Neural crest cell (in vitro differentiated cells): ENCODE measurements at regions not wholly inside any gene's neighbourhood (a gene's known extent, or its start where the extent isn't known, plus 50 kb on each side); places are given as distances from the start of the nearest gene placed in this dataset.

Experiments used
- DNase-seq: peaks from one replicate; pipeline ENCODE4 v3.0.0; 2021; ENCODE audit warnings: low read depth, mixed read lengths, low spot score
- H3K27ac Mint-ChIP-seq: one replicate; pipeline ENCODE4 v1.8.0; 2021; ENCODE audit warnings: mild to moderate bottlenecking, mixed read lengths; ENCODE audit not compliant: unreplicated experiment
- H3K27me3 Mint-ChIP-seq: 2 replicates; pipeline ENCODE4 v1.8.0; 2021; ENCODE audit warnings: low read depth, mild to moderate bottlenecking, mixed read lengths
- H3K36me3 Mint-ChIP-seq: 2 replicates; pipeline ENCODE4 v1.8.0; 2021; ENCODE audit warnings: low read depth, mild to moderate bottlenecking, mixed read lengths
- H3K4me1 Mint-ChIP-seq: 2 replicates; pipeline ENCODE4 v1.8.0; 2021; ENCODE audit warnings: mixed read lengths
- H3K4me3 Mint-ChIP-seq: one replicate; pipeline ENCODE4 v1.8.0; 2021; ENCODE audit warnings: mild to moderate bottlenecking, mixed read lengths
- H3K9me3 Mint-ChIP-seq: 2 replicates; pipeline ENCODE4 v1.8.0; 2021; ENCODE audit warnings: mixed read lengths
- TF ChIP-seq, protein P1 (sequence below): fragments of 200-600 bp; sonication (generic); conservative IDR thresholded peaks from 2 replicates; pipeline ENCODE4 v1.5.0; 2021; ENCODE audit warnings: antibody characterized with exemption, mild to moderate bottlenecking

- TF ChIP-seq, protein P1, sequence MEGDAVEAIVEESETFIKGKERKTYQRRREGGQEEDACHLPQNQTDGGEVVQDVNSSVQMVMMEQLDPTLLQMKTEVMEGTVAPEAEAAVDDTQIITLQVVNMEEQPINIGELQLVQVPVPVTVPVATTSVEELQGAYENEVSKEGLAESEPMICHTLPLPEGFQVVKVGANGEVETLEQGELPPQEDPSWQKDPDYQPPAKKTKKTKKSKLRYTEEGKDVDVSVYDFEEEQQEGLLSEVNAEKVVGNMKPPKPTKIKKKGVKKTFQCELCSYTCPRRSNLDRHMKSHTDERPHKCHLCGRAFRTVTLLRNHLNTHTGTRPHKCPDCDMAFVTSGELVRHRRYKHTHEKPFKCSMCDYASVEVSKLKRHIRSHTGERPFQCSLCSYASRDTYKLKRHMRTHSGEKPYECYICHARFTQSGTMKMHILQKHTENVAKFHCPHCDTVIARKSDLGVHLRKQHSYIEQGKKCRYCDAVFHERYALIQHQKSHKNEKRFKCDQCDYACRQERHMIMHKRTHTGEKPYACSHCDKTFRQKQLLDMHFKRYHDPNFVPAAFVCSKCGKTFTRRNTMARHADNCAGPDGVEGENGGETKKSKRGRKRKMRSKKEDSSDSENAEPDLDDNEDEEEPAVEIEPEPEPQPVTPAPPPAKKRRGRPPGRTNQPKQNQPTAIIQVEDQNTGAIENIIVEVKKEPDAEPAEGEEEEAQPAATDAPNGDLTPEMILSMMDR: no peak
- no peak overlapping the region for H3K4me3 Mint-ChIP-seq
Observed at GRCh38 chr5:164052536-164053093, 547.2 kb downstream of the MAT2B start.

GRCh38 chr5:164053123-164053522, 547.7 kb downstream of the MAT2B start:
- Mint-ChIP-seq H3K27me3 (no peaks in the 10 kb centered on the region), H3K4me1 (no peaks in the 10 kb centered on the region), H3K27ac (no peak overlapping the region), H3K9me3 (peaks cover 3% of the 10 kb centered on the region), H3K4me3 (no peak overlapping the region), H3K36me3 (no peaks in the 10 kb centered on the region)
- DNase-seq: no peak
- TF ChIP-seq, protein P1: no peak

More at GRCh38 chr5:164052536-164053093, 547.2 kb downstream of the MAT2B start:
- DNase-seq: no peak
- H3K4me1 Mint-ChIP-seq: no peaks in the 10 kb centered on the region
- no peaks in the 10 kb centered on the region for H3K36me3 Mint-ChIP-seq
- H3K9me3 Mint-ChIP-seq: peaks cover 3% of the 10 kb centered on the region
- no peak overlapping the region for H3K27ac Mint-ChIP-seq
- H3K27me3 Mint-ChIP-seq: no peaks in the 10 kb centered on the region

DNA sequence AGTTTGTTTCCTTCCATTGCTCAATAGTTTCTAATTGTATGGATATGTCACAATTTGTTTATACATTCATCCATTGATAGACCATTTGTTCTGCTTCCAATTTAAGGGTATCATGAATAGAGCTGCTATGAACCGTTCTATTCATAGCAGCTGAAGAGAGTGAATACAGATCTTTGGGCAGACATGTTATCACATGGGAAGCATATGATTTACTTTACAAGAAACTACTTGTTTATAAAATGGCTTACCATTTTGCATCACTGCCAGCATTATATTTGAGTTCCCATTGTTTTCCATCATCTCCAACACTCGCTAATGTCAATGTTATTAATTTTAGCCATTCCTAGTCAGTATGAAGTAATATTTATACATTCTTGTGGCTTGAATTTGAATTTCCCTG, 549.0 kb downstream of the MAT2B start:
- no peak overlapping the region for H3K27ac Mint-ChIP-seq
- H3K36me3 Mint-ChIP-seq: no peaks in the 10 kb centered on the region
- peaks cover 3% of the 10 kb centered on the region for H3K9me3 Mint-ChIP-seq
- no peak for DNase-seq
- H3K4me3 Mint-ChIP-seq: no peak overlapping the region
- H3K4me1 Mint-ChIP-seq: no peaks in the 10 kb centered on the region
- H3K27me3 Mint-ChIP-seq: no peaks in the 10 kb centered on the region
- TF ChIP-seq, protein P1: no peak

GRCh38 chr5:164057121-164057520, 551.7 kb downstream of the MAT2B start:
- no peaks in the 10 kb centered on the region for H3K27me3 Mint-ChIP-seq
- no peaks in the 10 kb centered on the region for H3K4me1 Mint-ChIP-seq
- H3K27ac Mint-ChIP-seq: no peak overlapping the region
- peaks cover 3% of the 10 kb centered on the region for H3K9me3 Mint-ChIP-seq
- TF ChIP-seq, protein P1: no peak
- DNase-seq: no peak
- no peak overlapping the region for H3K4me3 Mint-ChIP-seq
- no peaks in the 10 kb centered on the region for H3K36me3 Mint-ChIP-seq

- Mint-ChIP-seq H3K4me1 (no peaks in the 10 kb centered on the region), H3K36me3 (no peaks in the 10 kb centered on the region), H3K27ac (no peak overlapping the region), H3K27me3 (no peaks in the 10 kb centered on the region), H3K4me3 (no peak overlapping the region), H3K9me3 (peaks cover 3% of the 10 kb centered on the region)
- TF ChIP-seq, protein P1: no peak
- DNase-seq: no peak
Observed at GRCh38 chr5:164058621-164059020, 553.2 kb downstream of the MAT2B start.
